A204.1 (cell line): ENCODE measurements at regions not wholly inside any gene's neighbourhood (a gene's known extent, or its start where the extent isn't known, plus 50 kb on each side); places are given as distances from the start of the nearest gene placed in this dataset.

Experiments used
- FAIRE-seq: peaks from 2 replicates; lab custom pipeline; 2012; peaks lifted over from hg19 to GRCh38; lab: Jason Lieb, UNC

DNA sequence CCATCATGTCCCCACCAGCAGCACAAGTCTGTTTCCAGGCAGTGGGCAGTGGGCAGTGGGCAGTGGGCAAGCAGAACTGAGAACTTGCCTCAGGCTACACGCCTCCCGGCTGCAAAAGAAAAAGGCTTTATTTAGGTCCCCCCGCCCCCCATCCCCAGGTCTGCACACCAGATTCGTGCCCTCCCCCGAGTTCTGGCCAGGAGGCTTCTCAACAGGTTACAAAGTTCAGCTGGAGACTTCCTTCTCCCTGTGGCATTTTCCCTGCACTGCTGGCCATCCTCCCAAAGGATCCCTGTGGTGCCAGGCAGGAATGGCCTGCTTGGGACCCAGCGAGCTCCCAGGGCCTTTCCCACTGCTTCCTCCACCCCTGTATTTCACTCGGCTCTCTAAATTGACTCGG, 97.0 kb upstream of the TRIM2 start:
- no peak for FAIRE-seq

GRCh38 chr4:153109296-153109849, 94.9 kb upstream of the TRIM2 start:
- FAIRE-seq = no peak

GRCh38 chr4:153110739-153111138, 93.5 kb upstream of the TRIM2 start:
- no peak for FAIRE-seq

- no peak for FAIRE-seq
Measured at GRCh38 chr4:153111426-153112040, 92.7 kb upstream of the TRIM2 start.

GRCh38 chr4:153112041-153112441, 92.2 kb upstream of the TRIM2 start:
- FAIRE-seq = no peak

- no peak for FAIRE-seq
Measured at GRCh38 chr4:153113061-153113837, 91.0 kb upstream of the TRIM2 start.

DNA sequence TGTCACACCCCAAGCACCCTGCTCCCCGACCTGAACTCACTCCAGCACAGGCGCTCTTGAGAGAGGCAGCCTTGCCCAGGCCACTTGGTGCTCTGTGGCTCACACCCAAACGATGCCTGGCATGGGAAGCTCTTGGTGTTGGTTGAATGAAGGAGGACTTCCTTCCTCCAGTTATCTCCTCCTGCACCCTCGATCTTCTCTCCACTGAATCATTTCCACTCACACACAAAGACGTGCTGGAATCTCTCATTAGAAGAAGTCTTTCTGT, 90.5 kb upstream of the TRIM2 start:
- no peak for FAIRE-seq

GRCh38 chr4:153114771-153115321, 89.4 kb upstream of the TRIM2 start:
- FAIRE-seq = no peak

DNA sequence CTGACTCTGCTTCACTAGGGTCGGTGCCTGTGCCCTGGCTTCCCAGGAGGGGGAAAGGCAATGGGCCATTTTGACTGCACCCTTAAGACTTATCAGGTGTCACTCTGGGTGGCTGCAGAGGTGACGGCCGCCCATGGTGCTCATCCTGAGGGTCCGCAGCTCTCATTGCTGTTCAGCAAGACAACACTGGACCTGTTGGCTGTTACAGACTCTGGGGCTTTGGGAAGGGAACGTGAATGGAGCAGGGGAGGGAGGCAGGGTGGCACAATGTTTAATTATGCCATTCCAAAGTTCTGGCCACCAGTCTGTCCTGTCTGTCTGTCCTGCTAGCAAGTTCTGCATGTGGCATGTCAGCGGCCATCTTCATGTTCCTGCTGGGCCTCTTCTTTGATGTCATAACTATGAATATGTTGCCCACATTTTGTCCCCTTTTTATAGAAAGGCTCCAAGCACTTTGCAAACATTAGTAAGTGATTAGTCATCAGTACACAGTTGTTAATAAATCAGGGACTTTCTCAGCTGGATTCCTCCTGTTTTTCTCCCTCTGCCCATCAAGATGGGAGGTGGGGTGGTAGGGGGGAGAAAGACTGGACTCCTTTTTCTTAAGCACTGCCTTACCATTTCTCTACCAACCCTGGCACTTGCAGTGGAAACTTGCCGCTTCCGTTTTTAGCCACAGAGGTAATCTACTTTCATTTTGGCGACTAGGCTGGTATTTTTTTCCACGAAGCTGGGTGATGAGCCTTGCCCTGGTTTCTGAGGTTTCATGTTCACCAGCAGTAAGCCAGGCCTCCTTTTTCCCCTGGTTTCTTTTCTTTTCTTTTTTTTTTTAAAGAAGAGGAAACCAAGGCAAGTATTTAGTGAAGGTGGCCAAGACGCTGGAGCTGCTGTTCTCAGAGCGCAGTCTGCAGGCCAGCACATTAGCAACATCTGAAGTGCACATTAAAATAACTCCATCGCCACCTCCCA, 88.6 kb upstream of the TRIM2 start:
- no peak for FAIRE-seq

GRCh38 chr4:153116291-153116680, 88.0 kb upstream of the TRIM2 start:
- FAIRE-seq = no peak

DNA sequence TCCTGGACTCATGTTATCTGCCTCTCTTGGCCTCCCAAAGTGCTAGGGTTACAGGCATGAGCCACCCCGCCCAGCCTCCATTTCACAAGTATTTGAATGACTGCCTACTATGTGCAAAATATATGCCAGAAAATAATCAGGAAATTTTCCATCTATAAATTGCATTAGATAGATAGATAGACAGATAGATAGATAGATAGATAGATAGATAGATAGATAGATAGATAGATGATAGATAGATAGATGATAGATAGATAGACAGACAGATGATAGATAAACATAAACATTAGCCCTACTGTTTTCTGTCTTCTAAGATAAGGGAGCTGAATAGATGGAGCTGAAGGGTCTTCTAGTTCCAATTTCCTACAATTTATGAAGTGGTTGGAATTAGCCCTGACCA, 87.4 kb upstream of the TRIM2 start:
- no peak for FAIRE-seq

DNA sequence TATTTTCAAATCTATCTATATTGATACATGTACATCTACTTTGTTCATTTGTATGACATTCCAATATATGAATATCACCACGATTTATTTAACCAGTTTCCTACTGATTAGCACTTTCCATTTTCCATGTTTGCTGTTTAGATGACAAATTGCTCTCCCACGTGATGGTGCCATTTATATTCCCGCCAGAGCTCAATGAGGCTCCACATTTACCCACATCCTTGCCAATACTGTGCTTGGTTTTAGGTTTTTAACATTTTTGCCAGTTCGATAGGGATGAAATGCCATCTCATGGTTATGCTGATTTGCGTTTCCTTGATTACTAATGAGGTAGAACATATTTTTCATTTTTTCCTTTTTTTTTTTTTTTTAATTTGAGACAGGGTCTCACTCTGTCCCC, 86.7 kb upstream of the TRIM2 start:
- no peak for FAIRE-seq

- no peak for FAIRE-seq
Measured at GRCh38 chr4:153119626-153120025, 84.6 kb upstream of the TRIM2 start.

GRCh38 chr4:153120235-153120634, 84.0 kb upstream of the TRIM2 start:
- FAIRE-seq = no peak

GRCh38 chr4:153122855-153123254, 81.4 kb upstream of the TRIM2 start:
- no peak for FAIRE-seq

DNA sequence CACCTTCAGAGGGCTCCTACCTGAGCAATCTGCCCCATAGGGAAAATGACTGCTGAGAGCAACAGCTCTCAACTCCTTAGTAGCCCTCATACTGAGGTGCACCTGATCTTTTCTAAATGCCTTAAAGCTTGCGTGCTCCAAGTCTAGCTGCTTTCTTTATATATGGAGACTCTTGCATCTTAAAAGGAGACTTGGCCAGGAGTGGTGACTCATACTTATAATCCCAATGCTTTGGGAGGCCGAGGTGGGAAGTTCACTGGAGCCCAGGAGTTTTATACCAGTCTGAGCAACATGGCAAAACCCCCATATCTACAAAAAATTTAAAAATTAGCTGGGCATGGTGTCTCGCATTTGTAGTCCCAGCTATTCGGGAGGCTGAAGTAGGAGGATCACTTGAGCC, 78.1 kb upstream of the TRIM2 start:
- no peak for FAIRE-seq

DNA sequence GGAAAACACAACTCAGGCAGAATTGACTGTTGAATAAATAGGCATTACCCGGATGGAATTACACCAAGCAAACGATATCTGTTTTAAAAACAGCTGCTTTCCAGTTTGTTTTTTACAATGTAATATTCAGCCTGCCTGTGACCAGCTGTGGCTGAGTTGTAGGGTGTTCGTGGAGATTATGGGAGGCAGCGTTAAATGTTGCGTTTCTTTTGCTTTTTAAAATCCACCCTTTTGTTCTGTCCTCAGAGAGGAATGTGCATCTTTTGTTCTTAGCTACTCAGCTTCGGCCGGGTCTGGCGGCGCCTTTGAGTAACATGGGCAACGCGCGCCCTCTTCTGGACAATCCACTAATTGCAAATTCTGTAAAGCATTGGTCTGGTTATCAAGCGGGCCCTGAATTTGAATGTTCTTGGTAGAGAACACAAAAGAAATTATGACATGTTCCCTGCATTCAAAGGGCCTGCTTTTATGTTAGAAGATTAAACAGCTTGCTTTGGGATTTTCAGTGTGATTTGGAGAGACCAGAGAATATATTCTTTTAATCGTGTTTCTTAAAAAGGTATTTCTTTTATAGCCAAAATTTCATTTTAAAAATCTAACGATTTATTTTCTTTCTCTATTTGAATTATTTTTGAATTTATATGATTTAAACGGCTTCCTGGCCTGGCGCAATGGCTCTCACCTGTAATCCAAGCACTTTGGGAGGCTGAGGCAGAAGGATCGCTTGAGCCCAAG, 76.3 kb upstream of the TRIM2 start:
- peak; percentile 94 for FAIRE-seq

GRCh38 chr4:153131596-153131995, 72.6 kb upstream of the TRIM2 start:
- no peak for FAIRE-seq

GRCh38 chr4:153137159-153137558, 67.1 kb upstream of the TRIM2 start:
- no peak for FAIRE-seq

- no peak for FAIRE-seq
Measured at GRCh38 chr4:153137677-153138630, 66.3 kb upstream of the TRIM2 start.

DNA sequence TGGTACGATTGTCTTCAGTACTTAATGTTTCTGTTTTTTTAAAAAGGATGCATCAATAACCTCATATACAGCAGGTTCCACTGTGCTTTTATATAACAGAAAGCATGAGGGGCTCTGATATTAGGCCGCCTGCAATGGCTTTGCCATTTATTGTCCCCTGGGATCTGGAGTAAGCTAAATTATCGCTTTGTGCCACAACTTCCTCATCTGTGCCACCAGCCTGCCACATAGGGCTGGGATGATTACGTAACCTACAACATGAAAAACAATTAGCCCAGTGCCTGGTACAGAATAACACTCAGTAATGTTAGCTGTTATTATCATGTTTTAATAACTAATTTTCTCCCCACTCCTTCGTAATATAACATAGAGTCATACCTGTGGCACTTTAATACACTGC, 65.5 kb upstream of the TRIM2 start:
- no peak for FAIRE-seq
